Stimulated activated CD8-positive, alpha-beta memory T cell treated with anti-CD3 and anti-CD28 coated beads, Interleukin-12 subunit alpha, Interleukin-12 subunit beta, amount 100 ng/mL, for 4 hours (primary cell): ENCODE measurements at regions not wholly inside any gene's neighbourhood (a gene's known extent, or its start where the extent isn't known, plus 50 kb on each side); places are given as distances from the start of the nearest gene placed in this dataset.

ENCODE experiments used
- DNase-seq: peaks from one replicate; pipeline ENCODE4 v3.0.0-alpha.2; 2020; ENCODE audit warnings: low read depth

- no peak for DNase-seq
Measured at GRCh38 chr1:229209816-229210215, 61.1 kb upstream of the RAB4A start.

- DNase-seq, result no peak
Measured at GRCh38 chr1:229210844-229211243, 60.1 kb upstream of the RAB4A start.

- no peak for DNase-seq
Measured at GRCh38 chr1:229213797-229214196, 57.1 kb upstream of the RAB4A start.

GRCh38 chr1:229217716-229218115, 53.2 kb upstream of the RAB4A start:
- DNase-seq, result no peak

- DNase-seq, result no peak
Measured at GRCh38 chr1:229218612-229219025, 52.3 kb upstream of the RAB4A start.

GRCh38 chr1:229220163-229220846, 50.6 kb upstream of the RAB4A start:
- no peak for DNase-seq

- DNase-seq, result no peak
Measured at GRCh38 chr1:229221106-229222019, 49.5 kb upstream of the RAB4A start.
